ENCODE measurements at regions not wholly inside any gene's neighbourhood (a gene's known extent, or its start where the extent isn't known, plus 50 kb on each side); places are given as distances from the start of the nearest gene placed in this dataset.

DNA sequence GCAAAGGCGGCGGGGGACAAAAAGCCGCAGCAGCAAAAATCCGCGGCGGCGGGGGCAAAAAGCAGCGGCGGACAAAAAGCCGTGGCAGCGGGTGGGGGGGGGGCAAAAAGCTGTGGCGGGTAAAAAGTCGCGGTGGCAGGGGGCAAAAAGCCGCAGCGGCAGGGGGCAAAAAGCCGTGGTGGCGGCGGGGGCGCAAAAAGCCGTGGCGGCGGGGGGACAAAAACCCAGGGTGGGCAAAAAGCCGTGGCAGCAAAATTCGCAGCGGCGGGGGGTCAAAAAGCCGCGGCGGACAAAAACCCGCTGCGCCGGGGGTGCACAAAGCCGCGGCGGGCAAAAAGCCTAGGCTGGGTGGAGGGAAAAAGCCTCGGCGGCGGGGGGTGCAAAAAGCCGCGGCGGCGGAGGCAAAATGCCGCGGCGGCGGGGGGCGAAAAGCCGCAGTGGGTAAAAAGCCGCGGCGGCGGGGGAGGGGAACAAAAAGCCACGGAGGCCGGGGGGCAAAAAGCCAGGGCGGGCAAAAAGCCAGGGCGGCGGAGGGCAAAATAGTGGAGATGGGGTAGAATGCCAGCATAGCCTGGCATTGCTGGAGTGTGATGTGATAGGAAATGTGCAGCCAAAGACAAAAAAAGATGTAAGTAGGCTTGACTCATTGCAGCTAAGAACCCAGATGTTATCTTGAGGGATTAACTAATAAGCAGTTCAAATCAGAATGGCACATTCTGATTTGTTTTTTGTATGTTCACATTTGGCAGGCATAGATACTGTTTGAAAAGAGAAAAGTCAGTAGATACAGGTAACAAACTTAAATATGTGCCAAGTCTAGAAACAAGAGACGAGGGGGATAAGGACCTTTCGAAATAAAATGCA is 1076.3 kb downstream of the RPIA start:
- peaks cover 52% of the 10 kb centered on the region for H3K27me3 ChIP-seq
- DNase-seq: peak in 2 of 7 donors; percentile 13 to 16
- WGBS, 4 donors: 11 to 27% (median 15%) methylated on average over 58 to 60 of the region's 60 CpGs
- H3K36me3 ChIP-seq (replicated peaks in 1 of 2): no peaks in the 10 kb centered on the region
- H3K9me3 ChIP-seq (replicated peaks in 1 of 3): no peaks in the 10 kb centered on the region
- intact Hi-C loops (cut with DNase I): no loop called here
- H3K4me1 ChIP-seq (replicated peaks in 1 of 2): no peaks in the 10 kb centered on the region
- no peak overlapping the region for H3K27ac ChIP-seq
- no peak overlapping the region for H3K4me3 ChIP-seq
- TF ChIP-seq POLR2A (IDR thresholded peaks at IDR 0.05): no peak
- TF ChIP-seq, protein P1, sequence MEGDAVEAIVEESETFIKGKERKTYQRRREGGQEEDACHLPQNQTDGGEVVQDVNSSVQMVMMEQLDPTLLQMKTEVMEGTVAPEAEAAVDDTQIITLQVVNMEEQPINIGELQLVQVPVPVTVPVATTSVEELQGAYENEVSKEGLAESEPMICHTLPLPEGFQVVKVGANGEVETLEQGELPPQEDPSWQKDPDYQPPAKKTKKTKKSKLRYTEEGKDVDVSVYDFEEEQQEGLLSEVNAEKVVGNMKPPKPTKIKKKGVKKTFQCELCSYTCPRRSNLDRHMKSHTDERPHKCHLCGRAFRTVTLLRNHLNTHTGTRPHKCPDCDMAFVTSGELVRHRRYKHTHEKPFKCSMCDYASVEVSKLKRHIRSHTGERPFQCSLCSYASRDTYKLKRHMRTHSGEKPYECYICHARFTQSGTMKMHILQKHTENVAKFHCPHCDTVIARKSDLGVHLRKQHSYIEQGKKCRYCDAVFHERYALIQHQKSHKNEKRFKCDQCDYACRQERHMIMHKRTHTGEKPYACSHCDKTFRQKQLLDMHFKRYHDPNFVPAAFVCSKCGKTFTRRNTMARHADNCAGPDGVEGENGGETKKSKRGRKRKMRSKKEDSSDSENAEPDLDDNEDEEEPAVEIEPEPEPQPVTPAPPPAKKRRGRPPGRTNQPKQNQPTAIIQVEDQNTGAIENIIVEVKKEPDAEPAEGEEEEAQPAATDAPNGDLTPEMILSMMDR (IDR thresholded peaks at IDR 0.05): no peak

GRCh38 chr2:89775885-89776284 is 1084.4 kb downstream of the RPIA start:
- no peaks in the 10 kb centered on the region for H3K27me3 ChIP-seq
- TF ChIP-seq, protein P1 (IDR thresholded peaks at IDR 0.05): no peak
- no peak overlapping the region for H3K27ac ChIP-seq
- DNase-seq: no peak
- H3K4me3 ChIP-seq: no peak overlapping the region
- H3K36me3 ChIP-seq (replicated peaks in 1 of 2): no peaks in the 10 kb centered on the region
- WGBS, 4 donors: 79 to 81% (median 80%) methylated on average over 15 of the region's 15 CpGs
- no peaks in the 10 kb centered on the region for H3K4me1 ChIP-seq (replicated peaks in 1 of 2)
- peaks cover 0 to 40% (median 0%) of the 10 kb centered on the region in 3 donors for H3K9me3 ChIP-seq (replicated peaks in 1 of 3)
- intact Hi-C loops (cut with DNase I): no loop called here

DNA sequence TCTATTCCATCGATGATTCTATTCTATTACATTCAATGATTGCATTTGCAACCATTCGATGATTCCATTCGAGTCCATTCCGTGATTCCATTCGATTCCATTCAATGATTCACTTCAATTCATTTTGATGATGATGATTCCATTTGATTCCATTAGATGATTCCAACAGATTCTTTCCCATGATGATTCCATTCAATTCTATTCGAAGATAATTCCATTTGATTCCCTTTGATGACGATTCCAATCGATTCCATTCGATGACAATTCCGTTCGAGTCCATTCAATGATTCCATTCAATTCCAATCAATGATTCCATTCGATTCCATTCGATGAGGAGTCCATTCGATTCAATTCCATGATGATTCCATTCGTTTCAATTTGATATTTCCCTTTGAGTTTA is 1088.8 kb downstream of the RPIA start:
- TF ChIP-seq, protein P1 (IDR thresholded peaks at IDR 0.05): no peak
- TF ChIP-seq POLR2A (IDR thresholded peaks at IDR 0.05): no peak

GRCh38 chr2:89781962-89782361 is 1090.5 kb downstream of the RPIA start:
- H3K36me3 ChIP-seq (replicated peaks in 1 of 2): no peaks in the 10 kb centered on the region
- intact Hi-C loops (cut with DNase I): no loop called here
- H3K4me3 ChIP-seq: no peak overlapping the region
- peaks cover 0 to 37% (median 0%) of the 10 kb centered on the region in 3 donors for H3K9me3 ChIP-seq (replicated peaks in 1 of 3)
- no peaks in the 10 kb centered on the region for H3K27me3 ChIP-seq
- H3K4me1 ChIP-seq (replicated peaks in 1 of 2): no peaks in the 10 kb centered on the region
- 51 to 58% (median 52%) methylated on average over 5 of the region's 5 CpGs for WGBS, 4 donors
- H3K27ac ChIP-seq: no peak overlapping the region
- no peak for TF ChIP-seq POLR2A (IDR thresholded peaks at IDR 0.05)
- TF ChIP-seq, protein P1 (IDR thresholded peaks at IDR 0.05): no peak
- no peak for DNase-seq

More for the DNA sequence above, 1088.8 kb downstream of the RPIA start:
- DNase-seq: no peak
- H3K4me3 ChIP-seq: no peak overlapping the region
- 71 to 80% (median 73%) methylated on average over 15 of the region's 15 CpGs for WGBS, 4 donors
- intact Hi-C loops (cut with DNase I): no loop called here
- H3K27me3 ChIP-seq: no peaks in the 10 kb centered on the region
- no peaks in the 10 kb centered on the region for H3K4me1 ChIP-seq (replicated peaks in 1 of 2)
- H3K9me3 ChIP-seq (replicated peaks in 1 of 3): peaks cover 0 to 49% (median 0%) of the 10 kb centered on the region in 3 donors
- H3K36me3 ChIP-seq (replicated peaks in 1 of 2): no peaks in the 10 kb centered on the region
- no peak overlapping the region for H3K27ac ChIP-seq

Data from adrenal gland (tissue), 9 donors.